NCI-H226 (cell line): ENCODE measurements at regions not wholly inside any gene's neighbourhood (a gene's known extent, or its start where the extent isn't known, plus 50 kb on each side); places are given as distances from the start of the nearest gene placed in this dataset.

ENCODE experiments used
- DNase-seq: peaks from one replicate; pipeline ENCODE4 v3.0.0-alpha.2; 2015

DNA sequence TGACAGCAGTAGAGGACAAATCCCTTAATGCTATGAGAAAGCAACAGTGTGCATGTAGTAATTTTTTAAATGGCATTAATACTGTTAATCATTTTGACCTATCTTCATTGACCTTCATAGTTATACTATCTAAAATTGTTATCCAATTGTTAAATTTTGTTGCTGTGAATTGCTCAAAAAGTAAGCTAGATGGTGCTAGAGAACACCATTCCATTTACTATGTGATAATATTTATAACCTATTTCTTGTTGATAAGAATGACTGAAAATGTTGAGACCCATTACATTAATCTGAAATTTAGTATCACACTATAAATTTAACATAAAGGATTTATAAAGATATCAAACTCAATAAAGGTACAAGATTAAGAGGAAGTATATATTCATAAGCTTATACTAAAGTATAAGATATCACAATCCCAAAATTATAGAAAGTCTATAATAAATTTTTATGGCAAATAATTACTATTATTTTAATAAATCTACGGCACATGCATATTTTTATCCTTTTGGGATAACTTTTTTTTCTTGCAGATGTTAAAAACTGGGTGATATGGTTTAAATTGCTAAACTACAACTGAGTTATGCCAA is 1573.3 kb downstream of the PCDH9 start:
- DNase-seq = no peak

GRCh38 chr13:65653613-65654012 is 1576.5 kb downstream of the PCDH9 start:
- DNase-seq = no peak

DNA sequence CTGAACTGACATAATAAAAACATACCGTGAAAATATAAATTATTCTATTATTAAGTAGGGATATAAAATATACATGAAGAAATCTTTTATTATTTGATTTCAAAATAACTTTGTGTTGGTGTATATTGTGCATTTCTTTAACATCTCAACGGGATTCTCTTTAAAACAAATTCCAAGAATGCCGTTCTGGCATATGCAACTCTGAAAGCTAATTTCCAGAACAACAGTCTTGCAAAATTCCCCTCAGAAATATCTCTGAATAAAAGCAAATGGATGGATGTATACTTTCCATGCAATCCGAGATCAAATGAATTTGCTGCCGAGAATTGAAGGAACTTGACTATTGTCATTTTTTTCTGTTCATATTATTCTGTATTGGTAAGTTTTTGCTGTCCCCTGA is 1579.8 kb downstream of the PCDH9 start:
- DNase-seq = no peak

GRCh38 chr13:65642996-65643395 is 1587.1 kb downstream of the PCDH9 start:
- DNase-seq = no peak

GRCh38 chr13:65642301-65642700 is 1587.8 kb downstream of the PCDH9 start:
- no peak for DNase-seq

DNA sequence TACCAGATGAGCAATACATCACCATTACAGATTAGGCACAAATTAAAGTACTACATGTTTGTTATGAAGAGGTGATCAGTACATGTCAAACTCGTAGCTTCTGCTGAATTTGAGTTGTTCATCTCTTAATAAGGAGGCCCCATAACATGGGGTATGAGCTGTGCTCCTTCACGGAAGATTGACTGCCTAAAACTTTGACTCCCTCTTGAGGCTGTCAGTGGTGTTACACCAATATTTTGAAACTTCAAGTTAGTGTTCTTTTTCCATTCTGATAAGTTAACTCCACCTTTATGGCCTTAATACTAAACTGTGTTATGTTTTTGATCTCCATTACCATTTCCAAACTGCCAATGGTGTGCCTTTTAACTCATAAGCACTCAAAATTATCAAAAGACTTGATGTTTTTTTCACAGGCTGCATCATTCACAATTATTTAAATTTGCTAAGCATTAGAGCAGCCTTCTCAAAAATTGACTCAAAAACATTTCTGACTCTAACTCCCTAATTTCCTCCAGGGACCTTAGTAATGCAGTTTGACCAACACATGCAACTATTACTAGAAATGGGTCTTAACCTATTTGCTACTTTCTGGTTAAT is 1591.5 kb downstream of the PCDH9 start:
- peak; percentile 18 for DNase-seq

DNA sequence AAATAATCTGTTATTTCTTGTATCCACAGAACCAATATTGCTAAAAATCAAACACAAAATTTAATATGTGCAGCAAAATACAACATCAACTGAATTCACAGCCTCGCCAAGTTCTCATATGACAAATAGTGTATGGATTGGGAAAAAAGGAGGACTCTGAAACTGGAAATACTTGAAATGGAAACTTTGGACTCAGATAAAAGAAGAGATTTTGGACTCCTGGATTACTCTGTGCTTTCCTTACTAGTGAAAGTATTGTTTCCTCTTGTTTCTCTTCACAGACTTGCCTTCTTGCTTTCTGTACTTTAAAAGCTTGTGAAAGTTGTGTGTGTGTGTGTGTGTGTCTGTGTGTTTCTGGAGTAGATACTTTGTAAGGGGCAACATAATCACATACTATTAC is 1596.3 kb downstream of the PCDH9 start:
- no peak for DNase-seq

DNA sequence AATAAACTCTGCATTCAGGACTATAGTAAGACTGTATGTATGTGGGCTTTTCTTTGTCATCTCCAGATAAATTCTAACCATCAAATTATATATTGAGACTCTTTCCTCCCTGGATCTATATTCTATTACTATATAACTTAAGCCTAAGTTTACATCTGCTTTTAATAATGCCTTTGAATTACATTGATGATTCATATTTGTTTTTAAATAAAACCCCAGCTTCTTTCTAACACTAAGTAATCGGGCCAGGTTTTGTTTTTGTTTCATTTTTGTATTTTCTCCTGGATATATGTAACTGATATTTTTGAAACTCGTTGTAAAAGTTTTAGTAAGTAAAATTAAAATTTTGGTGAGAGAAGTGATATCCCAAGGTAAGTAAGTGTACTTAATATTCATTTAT is 1599.1 kb downstream of the PCDH9 start:
- DNase-seq = no peak

DNA sequence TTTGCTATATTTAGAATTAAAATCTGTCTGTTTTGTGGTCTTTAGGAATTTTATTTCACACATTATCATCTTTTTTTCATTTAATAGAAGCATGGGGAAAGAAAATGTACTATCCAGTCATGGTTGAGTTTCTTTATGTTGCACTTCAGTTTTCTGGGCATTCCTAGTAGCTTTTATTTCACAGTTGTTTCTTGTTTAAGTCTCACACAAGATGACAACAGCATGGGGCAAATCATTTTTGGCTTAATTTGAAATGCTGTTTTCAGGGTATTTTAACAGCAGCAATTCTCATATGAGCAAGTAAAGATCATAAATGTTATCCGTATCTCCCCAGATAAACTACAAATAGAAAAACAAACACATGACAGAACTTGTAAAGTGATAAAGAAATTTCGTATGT is 1600.2 kb downstream of the PCDH9 start:
- no peak for DNase-seq

- DNase-seq = no peak
Observed at GRCh38 chr13:65623148-65623547, 1607.0 kb downstream of the PCDH9 start.

GRCh38 chr13:65615506-65615905 is 1614.6 kb downstream of the PCDH9 start:
- no peak for DNase-seq

GRCh38 chr13:65613004-65613403 is 1617.1 kb downstream of the PCDH9 start:
- no peak for DNase-seq

DNA sequence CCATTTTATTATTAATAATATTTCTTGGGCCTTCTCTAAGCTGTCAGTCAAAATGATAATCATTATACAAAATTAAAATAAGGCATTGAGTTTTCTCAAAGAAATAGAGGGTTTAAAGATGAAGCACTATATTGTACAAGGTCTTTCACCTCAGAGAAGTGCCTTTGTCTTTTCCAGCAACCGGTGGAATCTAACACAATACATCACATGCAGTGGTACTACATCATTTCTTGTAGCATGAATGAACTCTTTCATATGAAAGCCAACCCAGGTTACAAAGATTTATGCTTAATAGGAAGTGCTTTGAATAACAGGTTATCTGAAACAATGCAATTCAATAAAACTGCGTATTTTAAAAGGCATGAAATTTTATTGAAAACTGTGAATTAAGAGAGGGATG is 1620.8 kb downstream of the PCDH9 start:
- DNase-seq = no peak

DNA sequence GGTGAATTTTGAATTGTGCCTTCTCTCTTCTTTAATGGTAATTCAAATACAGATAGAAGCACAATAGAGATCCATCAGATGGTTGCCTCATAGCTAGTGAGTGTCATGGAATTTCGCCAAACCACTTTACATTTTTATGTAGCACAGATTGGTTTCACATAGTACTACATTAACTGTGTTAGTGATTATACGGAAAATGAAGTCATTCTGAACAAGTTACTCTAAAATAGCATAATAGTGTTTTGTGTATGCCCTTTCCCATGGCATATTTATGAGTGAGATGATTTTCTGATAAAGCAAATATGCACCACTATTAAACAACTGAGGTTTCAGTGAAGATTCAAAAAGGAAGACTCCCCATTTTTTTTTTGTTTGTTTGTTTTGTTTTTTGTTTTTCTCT is 1623.5 kb downstream of the PCDH9 start:
- peak; percentile 14 for DNase-seq

GRCh38 chr13:65605396-65605795 is 1624.7 kb downstream of the PCDH9 start:
- DNase-seq = no peak

DNA sequence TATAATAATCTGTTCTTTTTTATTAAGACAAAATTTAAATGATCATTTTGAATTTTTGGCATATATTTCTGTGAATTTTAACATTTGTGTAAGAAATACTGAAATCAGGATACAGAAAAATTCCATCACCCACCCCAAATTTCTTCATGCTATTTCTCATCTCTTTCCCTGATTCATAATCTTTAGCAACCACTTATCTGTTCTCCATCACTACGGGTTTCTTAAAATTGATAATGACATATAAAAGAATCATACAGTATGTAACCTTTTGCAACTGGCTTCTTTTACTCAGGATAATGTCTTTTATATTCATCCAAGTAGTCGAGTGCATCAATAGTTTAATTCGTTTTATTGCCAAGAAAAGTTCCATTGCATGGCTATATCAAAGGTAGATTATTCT is 1627.0 kb downstream of the PCDH9 start:
- DNase-seq = no peak

DNA sequence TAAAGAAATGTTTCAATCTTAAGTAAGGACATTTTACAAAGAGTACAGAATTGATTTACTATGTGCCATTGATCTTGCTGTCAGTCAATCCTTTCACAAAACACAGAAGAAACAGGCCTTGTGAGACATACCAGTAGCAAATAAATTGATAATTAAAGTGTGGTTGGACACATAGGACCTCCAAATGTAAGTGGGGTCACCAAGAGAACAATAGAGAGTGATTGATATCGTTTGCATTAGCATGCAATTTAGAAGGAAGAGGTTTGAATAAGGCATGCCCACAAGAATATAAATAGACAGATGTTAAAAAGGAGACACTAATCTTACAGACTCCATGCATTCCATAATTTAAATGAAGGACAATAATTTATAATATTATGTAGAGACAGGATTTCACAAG is 1628.3 kb downstream of the PCDH9 start:
- DNase-seq = no peak

DNA sequence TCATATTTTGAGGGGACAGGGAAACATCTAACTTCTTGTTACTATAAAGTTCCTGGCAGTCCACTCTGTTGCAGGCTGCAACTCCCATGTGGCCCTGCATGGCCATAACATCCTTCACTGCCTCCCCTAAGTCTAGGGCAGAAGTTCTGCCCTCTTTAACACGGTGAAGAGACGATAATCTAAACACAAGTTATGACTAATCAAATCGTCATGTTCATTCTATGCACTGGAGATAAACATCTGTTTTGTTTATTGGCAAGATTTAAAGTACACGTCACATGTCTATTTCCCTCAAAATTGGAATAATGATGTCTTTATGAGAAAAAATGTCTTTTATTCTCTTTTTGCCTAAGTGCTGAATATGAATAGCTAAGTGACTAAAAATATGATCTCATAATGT is 1629.4 kb downstream of the PCDH9 start:
- DNase-seq = peak; percentile 57

DNA sequence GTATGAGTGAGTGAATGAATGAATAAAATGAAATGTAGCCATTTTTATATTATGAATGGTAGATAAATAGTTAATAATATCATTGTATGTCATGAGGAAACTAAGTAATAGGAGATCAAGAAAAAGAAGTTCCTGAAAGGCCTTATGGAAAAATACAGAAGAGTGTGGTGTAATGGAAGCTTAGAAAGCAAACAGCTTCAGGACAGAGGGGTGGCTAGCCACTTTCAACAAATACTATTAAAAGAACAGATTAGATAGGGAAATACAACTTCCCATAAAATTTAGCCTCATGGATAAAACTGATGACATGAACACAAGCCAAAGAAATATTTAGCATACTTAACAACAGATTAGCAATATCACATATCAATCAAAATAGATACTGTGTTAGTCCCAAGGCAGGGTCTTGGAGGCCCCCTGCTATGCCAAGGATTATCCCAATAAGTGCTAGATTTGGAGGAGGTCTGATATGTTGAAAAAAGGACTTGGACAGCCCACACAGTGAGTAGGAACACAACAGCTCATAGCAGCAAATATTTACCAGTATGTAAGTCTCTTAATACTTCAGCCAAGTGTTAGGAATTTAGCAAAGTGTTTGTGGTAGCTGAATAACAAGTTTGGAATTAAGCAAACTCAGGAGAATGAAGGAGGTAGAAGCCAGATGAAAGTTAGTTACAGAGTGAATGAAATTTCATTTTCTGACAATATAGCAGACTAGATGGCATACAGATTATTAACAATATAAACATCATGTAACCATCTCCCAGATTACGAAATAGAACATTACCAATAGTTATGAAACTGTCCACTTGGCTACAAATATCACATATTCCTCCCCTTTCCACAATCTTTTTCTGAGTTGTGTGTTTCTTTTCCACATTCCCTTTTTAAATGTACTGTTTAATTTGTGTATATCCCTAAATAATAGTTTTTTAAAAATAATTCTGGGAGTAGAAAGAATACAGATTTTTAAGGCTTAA is 1632.0 kb downstream of the PCDH9 start:
- peak; percentile 83 for DNase-seq

- DNase-seq = no peak
Observed at GRCh38 chr13:65595916-65596315, 1634.2 kb downstream of the PCDH9 start.

- peak; percentile 84 for DNase-seq
Observed at GRCh38 chr13:65594298-65594781, 1635.8 kb downstream of the PCDH9 start.

DNA sequence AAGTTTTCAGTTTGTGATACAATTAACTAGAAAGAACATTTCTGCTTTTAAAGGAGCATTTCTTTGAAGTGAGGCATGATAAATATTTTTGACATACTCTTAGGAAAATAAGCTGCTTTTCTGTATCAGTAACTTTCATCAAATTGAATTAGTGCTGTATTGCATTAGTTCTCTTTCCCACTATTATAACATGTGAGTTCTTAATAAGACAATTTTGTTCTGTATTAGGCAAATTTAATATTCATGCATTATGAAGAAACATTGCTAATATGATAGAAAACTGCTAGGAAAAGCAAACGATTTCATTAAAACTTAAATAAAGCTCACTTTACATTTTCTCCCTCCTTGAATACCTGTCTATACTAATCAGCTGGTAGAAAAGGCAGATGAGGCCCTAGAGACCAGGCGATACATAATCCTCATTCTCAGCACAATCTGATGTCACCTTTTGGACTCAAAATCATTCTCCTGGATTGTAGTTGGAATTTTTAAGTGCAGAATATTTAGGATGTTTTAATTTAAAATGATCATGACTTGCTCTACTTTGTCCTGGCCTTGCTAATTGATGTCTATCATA is 1636.8 kb downstream of the PCDH9 start:
- no peak for DNase-seq

DNA sequence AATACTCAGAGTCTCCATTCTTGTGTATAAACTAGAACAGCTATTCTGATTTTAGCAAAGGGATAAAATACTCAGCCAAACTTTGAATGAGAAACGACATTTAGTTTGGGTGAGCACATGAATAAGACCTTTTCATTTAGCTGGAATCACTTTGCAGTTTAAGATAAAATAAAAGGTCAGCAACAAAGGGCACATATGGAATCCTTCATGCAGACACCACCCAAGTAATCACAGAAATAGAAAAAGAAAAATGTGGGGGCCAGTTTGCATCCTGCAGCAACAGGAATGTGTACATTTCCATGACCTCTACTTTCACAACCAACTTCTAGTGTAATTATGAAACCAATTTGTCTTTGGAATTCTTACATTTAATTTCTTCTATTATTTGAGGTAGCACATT is 1637.4 kb downstream of the PCDH9 start:
- DNase-seq = peak; percentile 70

DNA sequence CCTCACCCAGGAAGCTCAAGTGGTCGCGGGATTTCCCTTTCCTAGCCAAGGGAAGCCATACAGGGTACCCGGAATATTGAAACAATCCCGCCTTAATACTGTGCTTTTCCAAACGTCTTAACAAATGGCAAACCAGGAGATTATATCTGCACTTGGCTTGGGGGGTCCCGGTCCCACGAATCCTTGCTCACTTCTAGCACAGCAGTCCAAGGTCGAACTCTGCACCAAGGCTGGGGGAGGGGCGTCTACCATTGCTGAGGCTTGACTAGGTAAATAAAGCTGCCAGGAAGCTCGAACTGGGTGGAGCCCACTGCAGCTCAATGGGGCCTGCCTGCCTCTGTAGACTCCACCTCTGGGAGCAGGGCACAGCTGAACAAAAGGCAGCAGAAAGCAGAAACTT is 1644.8 kb downstream of the PCDH9 start:
- no peak for DNase-seq
